Esophagus squamous epithelium (tissue), 4 donors: ENCODE measurements at regions not wholly inside any gene's neighbourhood (a gene's known extent, or its start where the extent isn't known, plus 50 kb on each side); places are given as distances from the start of the nearest gene placed in this dataset.

Experiments used
- CTCF ChIP-seq, 6 experiments: fragments of 450-650 bp in 4 of 6; fragments of 200-600 bp in 2 of 6; sonication (generic) in 2 of 6; IDR thresholded peaks; one replicate each; pipeline ENCODE4 v1.5.1; 2016 to 2019; ENCODE audit warnings: antibody characterized with exemption in 6 of 6, mild to moderate bottlenecking in 4 of 6, moderate library complexity in 4 of 6
- POLR2A ChIP-seq, 4 donors: fragments of 450-650 bp; IDR thresholded peaks; one replicate each; pipeline ENCODE4 v1.6.1; 2017; ENCODE audit warnings: antibody characterized with exemption in 4 of 4, mild to moderate bottlenecking in 4 of 4, moderate library complexity in 3 of 4

- no peak for TF ChIP-seq POLR2A (IDR thresholded peaks at IDR 0.05)
- TF ChIP-seq CTCF (IDR thresholded peaks at IDR 0.05), result no peak
These were observed 240.5 kb upstream of the KRR1 start for GRCh38 chr12:75751769-75752471.
